Cardiac fibroblast (primary cell): ENCODE measurements at regions not wholly inside any gene's neighbourhood (a gene's known extent, or its start where the extent isn't known, plus 50 kb on each side); places are given as distances from the start of the nearest gene placed in this dataset.

Experiments used
- DNase-seq, 2 donors: peaks; one replicate each; pipeline versions ENCODE4 v3.0.0 to v3.0.0-alpha.2; 2010; ENCODE audit warnings: low read depth in 2 of 2
- H3K4me3 ChIP-seq, 2 donors: replicated peaks in 1 of 2; 1 replicate in 1 of 2; 2 replicates in 1 of 2; pipeline ENCODE4 v1.5.1; 2011; ENCODE audit warnings: low read depth in 2 of 2, low read length in 2 of 2, mild to moderate bottlenecking in 2 of 2, moderate library complexity in 1 of 2
- CTCF ChIP-seq: IDR thresholded peaks from one replicate; pipeline ENCODE4 v1.5.1; 2011; ENCODE audit warnings: low read depth, mild to moderate bottlenecking, low read length, inconsistent platforms

DNA sequence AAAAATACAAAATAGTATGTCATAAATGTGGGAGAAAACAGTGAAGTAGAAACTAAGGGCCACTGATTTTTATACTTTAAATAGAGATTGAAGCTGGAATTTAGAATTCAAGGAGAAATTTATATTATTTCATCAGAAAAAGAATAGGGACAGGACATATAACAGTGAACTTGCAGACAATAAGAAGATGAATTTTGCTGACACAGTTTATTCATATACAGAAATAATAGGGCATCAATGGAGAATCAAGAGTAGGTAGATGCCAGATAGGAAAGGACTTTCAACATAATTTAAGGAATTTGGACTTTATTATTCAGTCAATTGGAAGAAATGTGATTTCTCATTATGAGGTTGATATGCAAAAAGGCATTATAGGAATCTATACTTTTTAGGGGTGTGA, 118.9 kb upstream of the HNMT start:
- DNase-seq, result no peak
- no peak for TF ChIP-seq CTCF
- no peak overlapping the region for H3K4me3 ChIP-seq

GRCh38 chr2:137846993-137847392, 117.3 kb upstream of the HNMT start:
- H3K4me3 ChIP-seq, result no peak overlapping the region
- no peak for TF ChIP-seq CTCF
- DNase-seq, result no peak

GRCh38 chr2:137847443-137847842, 116.8 kb upstream of the HNMT start:
- H3K4me3 ChIP-seq, result no peak overlapping the region

GRCh38 chr2:137857881-137858280, 106.4 kb upstream of the HNMT start:
- DNase-seq, result no peak
- no peak overlapping the region for H3K4me3 ChIP-seq
- TF ChIP-seq CTCF, result no peak

More at GRCh38 chr2:137847443-137847842, 116.8 kb upstream of the HNMT start:
- no peak for DNase-seq
- no peak for TF ChIP-seq CTCF

DNA sequence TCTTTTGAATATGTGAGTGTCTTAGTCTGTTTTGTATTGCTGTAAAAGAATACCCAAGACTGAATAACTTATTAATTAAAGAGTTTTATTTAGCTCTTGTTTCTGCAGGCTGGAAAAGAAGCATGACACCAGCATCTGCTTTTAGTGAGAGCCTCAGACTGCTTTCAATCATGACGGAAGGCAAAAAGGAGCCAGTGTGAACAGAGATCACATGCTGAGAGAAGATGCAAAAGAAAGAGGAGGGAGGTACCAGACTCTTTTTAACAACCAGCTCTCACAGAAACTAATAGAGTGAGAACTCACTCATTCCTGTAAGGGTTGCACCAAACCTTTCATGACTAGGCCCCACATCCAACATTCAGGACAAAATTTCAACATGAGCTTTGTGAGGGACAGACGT, 101.6 kb upstream of the HNMT start:
- H3K4me3 ChIP-seq, result no peak overlapping the region
- DNase-seq, result no peak

DNA sequence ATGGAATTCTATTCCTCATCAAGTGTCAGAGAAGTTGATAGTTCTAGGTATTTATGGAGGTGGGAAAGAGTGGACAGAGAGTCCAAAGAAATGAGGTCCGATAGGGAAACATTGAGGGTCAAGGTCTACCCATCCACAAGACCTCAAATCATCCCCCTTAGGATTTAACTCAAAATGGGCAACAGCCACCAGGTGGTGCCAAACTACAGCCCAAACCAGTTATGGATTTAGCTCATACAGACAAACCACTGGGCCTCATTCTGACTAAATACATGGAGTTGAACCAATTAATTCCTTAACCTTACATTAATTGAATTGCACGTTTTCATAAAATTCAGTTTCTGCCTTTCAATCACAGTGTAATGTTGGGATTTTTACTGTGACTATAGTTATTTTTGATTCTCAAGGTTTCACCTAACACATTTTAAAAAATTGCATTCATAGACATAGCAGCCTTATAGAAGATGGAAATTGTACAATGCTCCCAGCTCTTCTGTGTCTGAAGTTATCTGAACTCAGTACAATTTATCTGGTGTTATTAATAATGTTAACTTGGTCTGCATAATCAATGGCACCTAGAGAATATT, 98.2 kb upstream of the HNMT start:
- no peak overlapping the region for H3K4me3 ChIP-seq
- DNase-seq, result peak; percentile 64 to 68
- TF ChIP-seq CTCF, result peak; percentile 76

More for the DNA sequence above, 101.6 kb upstream of the HNMT start:
- TF ChIP-seq CTCF, result no peak

- no peak overlapping the region for H3K4me3 ChIP-seq
- no peak for TF ChIP-seq CTCF
- no peak for DNase-seq
These were observed 93.6 kb upstream of the HNMT start for GRCh38 chr2:137870682-137871081.
